H4 (cell line): ENCODE measurements at regions not wholly inside any gene's neighbourhood (a gene's known extent, or its start where the extent isn't known, plus 50 kb on each side); places are given as distances from the start of the nearest gene placed in this dataset.
A peak's percentile ranks its signal among the peaks of the same experiment; 100 is the strongest.

Source experiments
- DNase-seq: peaks from one replicate; pipeline ENCODE4 v3.0.0-alpha.2; 2015; ENCODE audit warnings: low spot score

DNA sequence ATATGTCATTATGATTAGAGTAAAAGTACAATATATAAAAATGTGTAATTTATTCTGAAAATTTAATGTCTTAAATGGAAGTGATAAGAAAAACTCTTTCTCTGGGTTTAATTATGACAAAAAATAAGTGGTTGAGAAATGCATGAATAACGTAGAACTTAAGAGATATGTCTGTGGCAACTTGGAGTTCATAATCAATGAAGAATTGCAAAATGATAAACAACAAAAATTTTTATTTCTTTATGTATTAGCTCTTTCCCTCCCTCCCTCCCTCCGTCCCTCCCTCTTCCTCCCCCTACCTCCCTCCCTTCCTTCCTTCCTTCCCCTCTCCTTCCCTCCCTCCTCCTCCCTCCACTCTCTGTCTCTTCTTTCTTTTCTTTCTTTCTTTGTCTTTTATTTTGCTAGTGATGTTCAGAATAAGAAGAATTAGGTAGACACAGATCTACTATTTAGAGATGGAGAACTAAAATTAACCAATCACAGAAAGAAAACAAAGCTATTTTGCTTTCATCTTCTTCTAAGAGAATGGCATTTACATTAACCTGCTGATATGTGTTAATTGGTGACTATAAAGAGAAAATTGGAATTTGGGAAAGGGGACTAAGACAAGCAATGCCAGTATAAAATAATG is 96.3 kb upstream of the PDC start:
- DNase-seq: no peak

GRCh38 chr1:186550832-186551231 is 89.9 kb upstream of the PDC start:
- DNase-seq: no peak

DNA sequence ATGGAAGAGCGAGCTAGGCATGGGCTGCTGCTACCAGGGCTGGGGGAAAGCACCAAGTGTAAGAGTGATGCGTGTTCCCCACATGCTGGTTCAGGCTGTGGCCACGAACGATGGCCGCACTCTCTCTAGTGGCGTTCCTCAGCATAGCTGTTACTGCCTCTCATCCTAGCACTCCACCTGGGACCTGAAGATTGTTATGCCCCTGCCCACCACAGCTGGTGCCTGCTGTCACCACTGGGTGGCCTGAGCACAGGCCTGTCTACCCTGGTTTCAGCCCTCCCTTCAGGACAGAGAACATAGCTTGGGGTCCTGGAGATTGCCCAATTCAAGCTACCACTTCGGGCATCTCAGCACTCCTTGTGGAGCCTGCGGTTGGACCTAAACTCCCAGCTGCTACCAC is 80.1 kb upstream of the PDC start:
- no peak for DNase-seq

- no peak for DNase-seq
Measured at GRCh38 chr1:186540521-186540920, 79.6 kb upstream of the PDC start.

DNA sequence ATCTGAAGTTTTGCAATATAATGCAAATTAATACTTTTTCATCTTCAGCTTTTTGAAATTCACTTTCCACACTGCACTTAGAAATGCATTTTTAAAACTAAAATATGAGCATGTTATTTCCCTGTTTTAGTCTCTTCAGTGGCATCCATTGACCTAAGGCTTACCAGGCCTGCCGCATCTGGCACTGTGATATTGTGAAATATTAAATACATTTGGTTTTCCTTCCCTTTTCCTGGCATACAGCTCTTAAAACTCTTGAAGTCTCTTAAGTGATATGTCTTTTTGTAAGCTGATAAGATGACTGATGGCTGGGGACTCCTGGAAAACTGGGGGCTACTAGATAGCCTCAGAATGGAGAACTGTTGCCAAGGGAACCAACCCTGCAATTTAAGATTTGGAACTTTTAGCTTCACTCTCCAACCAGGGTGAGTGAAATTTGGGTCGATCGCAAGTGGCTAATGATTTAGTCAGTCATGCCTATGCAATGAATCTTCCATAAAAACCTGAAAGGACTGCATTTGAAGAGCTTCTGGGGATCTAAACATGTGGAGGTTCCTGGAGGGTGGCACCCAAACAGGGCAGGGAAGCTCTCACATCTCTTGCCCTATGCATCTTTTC is 75.5 kb upstream of the PDC start:
- no peak for DNase-seq

DNA sequence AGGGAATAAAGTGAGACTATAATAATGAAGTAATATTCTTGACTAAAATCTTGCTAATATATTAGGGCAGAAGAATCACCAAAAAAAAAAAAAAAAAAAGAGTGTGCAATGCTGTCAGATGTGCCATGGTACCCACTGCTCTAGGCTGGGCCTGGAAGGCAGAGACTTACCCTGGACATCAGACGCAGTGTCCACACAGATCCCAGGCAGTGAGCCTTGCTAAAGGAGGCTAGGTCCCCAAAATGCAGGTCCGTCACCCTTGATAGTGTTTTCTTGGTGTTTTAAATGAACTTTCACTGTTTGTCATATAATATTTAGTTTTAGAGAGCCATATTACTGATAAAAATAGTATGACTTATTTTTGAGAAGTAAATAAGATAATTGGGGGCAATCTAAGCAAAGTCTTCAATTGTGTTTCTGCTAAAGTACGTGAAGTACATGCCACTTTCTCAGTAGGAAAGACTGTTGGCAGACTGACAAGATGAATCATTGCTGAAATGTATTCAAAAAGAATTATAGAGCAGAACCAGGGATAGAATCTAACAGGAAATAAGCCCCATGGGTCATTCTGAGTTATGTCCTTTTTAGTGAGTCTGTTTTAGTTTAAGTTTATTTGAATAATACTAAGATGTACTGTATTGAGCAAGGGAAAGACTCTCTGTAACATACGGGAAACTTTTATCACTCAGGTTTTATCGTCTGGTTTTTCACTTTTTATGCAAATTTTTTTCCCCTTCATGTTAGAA is 74.6 kb upstream of the PDC start:
- DNase-seq: peak; percentile 69

DNA sequence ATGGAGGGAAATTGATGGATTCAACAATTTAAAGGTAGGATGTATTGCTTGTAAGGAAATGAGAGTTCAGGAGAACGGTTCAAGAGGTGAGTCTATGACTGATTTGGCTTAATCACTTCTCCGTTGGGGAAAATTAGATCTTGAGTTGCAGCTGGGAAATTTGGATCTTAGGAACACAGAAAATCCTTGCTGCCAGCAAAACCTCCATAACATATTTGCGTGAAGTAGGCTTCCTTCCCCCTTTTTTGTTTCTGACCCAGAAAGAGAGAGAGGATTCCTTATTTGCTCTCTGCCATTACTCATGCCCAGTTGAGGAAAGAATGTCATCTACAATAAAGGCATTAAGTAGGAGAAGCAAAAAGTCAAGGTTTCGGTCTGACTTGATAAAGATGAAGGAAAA is 73.5 kb upstream of the PDC start:
- no peak for DNase-seq

- no peak for DNase-seq
Measured at GRCh38 chr1:186532466-186532865, 71.6 kb upstream of the PDC start.

DNA sequence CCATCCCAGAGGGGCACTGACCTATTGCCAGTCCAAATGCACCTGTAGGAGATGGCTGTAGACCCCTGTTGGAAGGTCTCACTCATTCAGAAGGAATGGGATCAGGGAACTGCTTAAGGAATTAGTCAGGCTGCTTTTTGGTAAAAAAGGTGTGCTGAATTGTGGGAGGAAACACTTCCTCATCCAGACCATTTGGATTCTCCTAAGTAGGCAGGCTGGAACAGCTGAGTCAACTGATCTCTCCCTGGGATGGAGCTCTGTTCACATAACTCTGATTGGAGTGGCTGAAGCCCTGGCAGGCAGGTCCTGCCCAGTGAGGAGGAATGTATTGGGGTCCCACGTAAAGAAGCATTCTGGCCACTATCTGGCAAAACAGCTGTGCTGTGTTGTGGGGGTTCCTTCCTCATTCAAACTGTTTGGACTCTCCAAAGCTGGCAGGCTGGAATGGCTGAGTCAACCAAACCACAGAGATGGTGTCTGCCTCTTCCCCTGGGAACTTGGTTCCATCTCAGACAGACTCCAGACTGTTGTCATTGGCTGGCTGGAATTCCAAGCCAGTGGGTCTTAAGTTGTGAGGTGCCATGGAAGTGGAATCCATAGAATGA is 70.7 kb upstream of the PDC start:
- DNase-seq: peak; percentile 13

DNA sequence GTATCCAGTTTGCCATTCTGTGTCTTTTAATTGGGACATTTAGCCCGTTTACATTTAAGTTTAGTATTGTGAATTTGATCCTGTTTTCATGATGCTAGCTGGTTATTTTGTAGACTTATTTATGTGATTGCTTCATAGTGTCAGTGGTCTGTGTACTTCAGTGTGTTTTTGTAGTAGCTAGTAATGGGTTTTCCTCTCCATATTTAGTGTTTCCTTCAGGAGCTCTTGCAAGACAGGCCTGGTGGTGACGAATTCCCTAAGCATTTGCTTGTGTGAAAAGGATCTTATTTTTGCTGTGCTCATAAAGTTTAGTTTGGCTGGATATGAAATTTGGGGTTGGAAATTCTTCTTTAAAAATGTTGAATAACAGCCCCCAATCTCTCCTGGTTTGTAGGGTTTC is 69.2 kb upstream of the PDC start:
- no peak for DNase-seq

GRCh38 chr1:186519982-186520381 is 59.1 kb upstream of the PDC start:
- DNase-seq: no peak

DNA sequence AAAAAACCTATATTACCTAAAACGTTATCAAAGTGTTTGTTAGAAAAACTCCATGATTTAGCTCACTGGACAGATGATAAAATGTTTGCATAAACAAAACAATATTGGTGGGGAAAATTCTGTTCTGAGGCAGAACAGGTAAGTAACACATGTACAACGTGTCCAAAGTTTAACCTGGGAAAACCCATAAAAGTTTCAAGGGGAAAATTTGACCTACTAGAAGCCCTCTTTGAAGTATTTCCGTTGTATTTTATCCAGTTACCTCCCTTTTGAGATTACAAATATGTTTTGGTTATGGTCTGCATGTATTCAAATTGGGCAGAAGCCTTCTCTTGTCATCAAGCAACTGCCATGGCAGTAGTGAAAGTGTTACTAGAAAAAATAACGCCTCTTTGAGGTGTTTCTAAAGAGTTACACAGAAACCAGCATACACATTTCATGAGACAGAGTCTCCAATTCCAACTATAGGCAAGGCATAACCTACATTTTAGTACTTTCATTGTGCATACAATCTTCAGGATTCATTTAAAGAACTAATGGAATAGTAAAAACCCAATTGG is 58.0 kb upstream of the PDC start:
- no peak for DNase-seq

DNA sequence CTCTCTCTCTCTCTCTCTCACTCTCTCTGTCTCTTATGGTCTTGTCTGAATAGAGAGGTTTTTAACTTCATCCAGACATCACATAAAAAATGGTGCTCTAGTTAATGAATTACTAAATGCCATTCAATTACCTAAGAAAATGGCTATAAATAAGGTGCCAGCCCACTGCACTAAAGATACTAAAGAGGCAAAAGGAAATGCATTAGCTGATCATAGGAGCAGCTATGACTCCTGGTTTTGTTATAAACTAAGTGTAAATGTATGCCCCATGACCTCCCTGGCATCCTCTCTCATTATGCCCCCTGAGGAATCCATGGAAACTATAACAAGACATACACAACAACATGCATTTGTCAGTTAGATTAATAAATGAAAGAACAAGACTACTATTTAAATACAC is 57.5 kb upstream of the PDC start:
- DNase-seq: no peak

GRCh38 chr1:186514367-186514766 is 53.5 kb upstream of the PDC start:
- no peak for DNase-seq

- DNase-seq: no peak
Measured at GRCh38 chr1:186513526-186513925, 52.6 kb upstream of the PDC start.

- DNase-seq: no peak
Measured at GRCh38 chr1:186512698-186513457, 52.0 kb upstream of the PDC start.

DNA sequence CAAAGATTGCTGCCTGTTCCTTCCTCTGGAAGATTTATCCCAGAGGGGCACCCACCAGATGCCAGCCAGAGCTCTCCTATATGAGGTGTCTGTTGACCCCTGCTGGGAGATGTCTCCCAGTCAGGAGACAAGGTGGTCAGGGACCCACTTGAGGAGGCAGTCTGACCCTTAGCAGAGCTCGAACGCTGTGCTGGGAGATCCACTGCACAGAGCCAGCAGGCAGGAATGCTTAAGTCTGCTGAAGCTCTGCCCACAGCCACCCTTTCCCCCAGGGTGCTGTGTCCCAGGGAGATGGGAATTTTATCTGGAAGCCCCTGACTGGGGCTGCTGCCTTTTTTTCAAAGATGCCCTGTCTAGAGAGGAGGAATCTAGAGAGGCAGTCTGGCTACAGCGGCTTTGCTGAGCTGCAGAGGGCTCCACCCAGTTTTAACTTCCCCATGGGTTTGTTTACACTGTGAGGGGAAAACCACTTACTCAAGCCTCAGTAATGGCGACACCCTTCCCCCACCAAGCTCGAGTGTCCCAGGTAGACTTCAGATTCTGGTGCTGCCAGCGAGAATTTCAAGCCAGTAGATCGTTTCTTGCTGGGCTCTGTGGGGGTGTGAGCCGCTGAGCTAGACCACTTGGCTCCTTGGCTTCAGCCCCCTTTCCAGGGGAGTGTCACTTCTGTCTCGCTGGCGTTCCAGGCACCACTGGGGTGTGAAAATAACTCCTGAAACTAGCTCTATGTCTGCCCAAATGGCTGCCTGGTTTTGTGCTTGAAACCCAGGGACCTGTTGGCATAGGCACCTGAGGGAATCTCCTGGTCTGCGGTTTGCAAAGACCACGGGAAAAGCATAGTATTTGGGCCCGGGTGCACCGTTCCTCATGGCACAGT is 51.1 kb upstream of the PDC start:
- peak; percentile 47 for DNase-seq
